Spleen (tissue), 7 donors: ENCODE measurements at regions not wholly inside any gene's neighbourhood (a gene's known extent, or its start where the extent isn't known, plus 50 kb on each side); places are given as distances from the start of the nearest gene placed in this dataset.

Source experiments
- POLR2A ChIP-seq, 3 donors: fragments of 450-650 bp; IDR thresholded peaks; one replicate each; pipeline ENCODE4 v1.5.1; 2017; ENCODE audit warnings: antibody characterized with exemption in 3 of 3, mild to moderate bottlenecking in 1 of 3
- TF ChIP-seq, protein P1 (sequence below), 11 experiments: fragments of 200-600 bp in 7 of 11; fragments of 450-650 bp in 4 of 11; sonication (generic) in 4 of 11; IDR thresholded peaks in 8 of 11; conservative IDR thresholded peaks in 3 of 11; 1 replicate in 7 of 11; 2 replicates in 4 of 11; pipeline versions ENCODE4 v1.4.0 to v1.8.0; 2016 to 2021; ENCODE audit warnings: antibody characterized with exemption in 11 of 11, inconsistent platforms in 4 of 11, mild to moderate bottlenecking in 1 of 11
- donor health status: DM: no; HTN: no; CAD: no; lungs with moderate emphysema.
- donor health status: DM: no; HTN: no; CAD: no.
- donor health status: DM: no; HTN: no; CAD: no.

DNA sequence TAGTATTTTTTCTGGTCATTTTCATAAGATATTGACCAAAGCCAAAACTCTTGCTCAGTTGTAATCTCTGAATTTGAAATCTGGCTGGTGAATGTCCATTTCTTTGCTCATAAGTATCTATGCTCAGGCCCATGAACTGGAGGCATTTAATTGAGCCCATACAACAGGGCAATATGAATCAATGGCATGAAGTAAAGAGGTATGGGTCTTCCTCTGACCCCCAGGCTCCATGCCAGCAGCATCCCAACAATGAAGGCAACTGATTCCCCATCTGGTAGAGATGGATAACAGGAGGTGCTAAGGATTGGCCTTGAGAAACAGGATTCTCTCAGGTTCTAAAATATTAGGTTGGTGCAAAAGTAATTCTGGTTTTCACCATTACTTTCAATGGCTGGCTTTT, 330.8 kb downstream of the LIG4 start:
- TF ChIP-seq, protein P1, sequence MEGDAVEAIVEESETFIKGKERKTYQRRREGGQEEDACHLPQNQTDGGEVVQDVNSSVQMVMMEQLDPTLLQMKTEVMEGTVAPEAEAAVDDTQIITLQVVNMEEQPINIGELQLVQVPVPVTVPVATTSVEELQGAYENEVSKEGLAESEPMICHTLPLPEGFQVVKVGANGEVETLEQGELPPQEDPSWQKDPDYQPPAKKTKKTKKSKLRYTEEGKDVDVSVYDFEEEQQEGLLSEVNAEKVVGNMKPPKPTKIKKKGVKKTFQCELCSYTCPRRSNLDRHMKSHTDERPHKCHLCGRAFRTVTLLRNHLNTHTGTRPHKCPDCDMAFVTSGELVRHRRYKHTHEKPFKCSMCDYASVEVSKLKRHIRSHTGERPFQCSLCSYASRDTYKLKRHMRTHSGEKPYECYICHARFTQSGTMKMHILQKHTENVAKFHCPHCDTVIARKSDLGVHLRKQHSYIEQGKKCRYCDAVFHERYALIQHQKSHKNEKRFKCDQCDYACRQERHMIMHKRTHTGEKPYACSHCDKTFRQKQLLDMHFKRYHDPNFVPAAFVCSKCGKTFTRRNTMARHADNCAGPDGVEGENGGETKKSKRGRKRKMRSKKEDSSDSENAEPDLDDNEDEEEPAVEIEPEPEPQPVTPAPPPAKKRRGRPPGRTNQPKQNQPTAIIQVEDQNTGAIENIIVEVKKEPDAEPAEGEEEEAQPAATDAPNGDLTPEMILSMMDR (IDR thresholded peaks at IDR 0.05 in 8 of 11, conservative IDR thresholded peaks at IDR 0.05 in 3 of 11): no peak
- TF ChIP-seq POLR2A (IDR thresholded peaks at IDR 0.05): no peak
